SH-SY5Y (cell line): ENCODE measurements at regions not wholly inside any gene's neighbourhood (a gene's known extent, or its start where the extent isn't known, plus 50 kb on each side); places are given as distances from the start of the nearest gene placed in this dataset.

Experiments used
- GATA2 ChIP-seq: IDR thresholded peaks from 2 replicates; pipeline ENCODE4 v1.6.1; 2011; ENCODE audit warnings: mild to moderate bottlenecking, low read depth, low read length
- GATA3 ChIP-seq: IDR thresholded peaks from 2 replicates; pipeline ENCODE4 v1.6.1; 2011; ENCODE audit warnings: low read depth, mild to moderate bottlenecking, low read length, moderate library complexity

DNA sequence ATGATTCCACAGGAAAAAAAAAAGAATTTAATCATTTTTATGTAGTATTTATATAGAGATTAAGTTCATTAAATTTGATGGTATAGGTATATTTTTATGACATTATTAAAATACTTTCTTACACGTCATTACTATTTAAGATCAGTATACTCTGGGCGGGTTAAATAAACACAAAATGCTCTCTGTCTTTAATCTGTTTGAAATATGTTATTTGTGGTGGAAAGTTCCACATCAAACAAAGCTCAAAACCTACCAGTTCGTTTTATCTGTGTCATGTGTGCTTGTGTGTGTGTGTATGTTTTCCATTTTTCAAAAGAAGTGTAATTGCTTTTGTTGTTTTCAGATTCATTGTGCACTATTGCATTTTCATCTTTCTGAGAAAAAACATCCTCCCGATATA lies 488.5 kb downstream of the ANKRD7 start:
- TF ChIP-seq GATA3 (no peak), GATA2 (no peak)
